ENCODE measurements at regions not wholly inside any gene's neighbourhood (a gene's known extent, or its start where the extent isn't known, plus 50 kb on each side); places are given as distances from the start of the nearest gene placed in this dataset.
A peak's percentile ranks its signal among the peaks of the same experiment; 100 is the strongest.

GRCh38 chr10:118856106-118856505 lies 101.3 kb upstream of the CACUL1 start:
- no peaks in the 10 kb centered on the region for H3K27me3 ChIP-seq
- TF ChIP-seq POLR2AphosphoS5 (IDR thresholded peaks at IDR 0.05) (no peak), EP300 (IDR thresholded peaks at IDR 0.05) (no peak), POLR2A (IDR thresholded peaks at IDR 0.05) (no peak)
- TF ChIP-seq, protein P1, sequence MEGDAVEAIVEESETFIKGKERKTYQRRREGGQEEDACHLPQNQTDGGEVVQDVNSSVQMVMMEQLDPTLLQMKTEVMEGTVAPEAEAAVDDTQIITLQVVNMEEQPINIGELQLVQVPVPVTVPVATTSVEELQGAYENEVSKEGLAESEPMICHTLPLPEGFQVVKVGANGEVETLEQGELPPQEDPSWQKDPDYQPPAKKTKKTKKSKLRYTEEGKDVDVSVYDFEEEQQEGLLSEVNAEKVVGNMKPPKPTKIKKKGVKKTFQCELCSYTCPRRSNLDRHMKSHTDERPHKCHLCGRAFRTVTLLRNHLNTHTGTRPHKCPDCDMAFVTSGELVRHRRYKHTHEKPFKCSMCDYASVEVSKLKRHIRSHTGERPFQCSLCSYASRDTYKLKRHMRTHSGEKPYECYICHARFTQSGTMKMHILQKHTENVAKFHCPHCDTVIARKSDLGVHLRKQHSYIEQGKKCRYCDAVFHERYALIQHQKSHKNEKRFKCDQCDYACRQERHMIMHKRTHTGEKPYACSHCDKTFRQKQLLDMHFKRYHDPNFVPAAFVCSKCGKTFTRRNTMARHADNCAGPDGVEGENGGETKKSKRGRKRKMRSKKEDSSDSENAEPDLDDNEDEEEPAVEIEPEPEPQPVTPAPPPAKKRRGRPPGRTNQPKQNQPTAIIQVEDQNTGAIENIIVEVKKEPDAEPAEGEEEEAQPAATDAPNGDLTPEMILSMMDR (IDR thresholded peaks at IDR 0.05): no peak
- WGBS, 5 donors: 81 to 90% (median 88%) methylated on average over 3 of the region's 3 CpGs

DNA sequence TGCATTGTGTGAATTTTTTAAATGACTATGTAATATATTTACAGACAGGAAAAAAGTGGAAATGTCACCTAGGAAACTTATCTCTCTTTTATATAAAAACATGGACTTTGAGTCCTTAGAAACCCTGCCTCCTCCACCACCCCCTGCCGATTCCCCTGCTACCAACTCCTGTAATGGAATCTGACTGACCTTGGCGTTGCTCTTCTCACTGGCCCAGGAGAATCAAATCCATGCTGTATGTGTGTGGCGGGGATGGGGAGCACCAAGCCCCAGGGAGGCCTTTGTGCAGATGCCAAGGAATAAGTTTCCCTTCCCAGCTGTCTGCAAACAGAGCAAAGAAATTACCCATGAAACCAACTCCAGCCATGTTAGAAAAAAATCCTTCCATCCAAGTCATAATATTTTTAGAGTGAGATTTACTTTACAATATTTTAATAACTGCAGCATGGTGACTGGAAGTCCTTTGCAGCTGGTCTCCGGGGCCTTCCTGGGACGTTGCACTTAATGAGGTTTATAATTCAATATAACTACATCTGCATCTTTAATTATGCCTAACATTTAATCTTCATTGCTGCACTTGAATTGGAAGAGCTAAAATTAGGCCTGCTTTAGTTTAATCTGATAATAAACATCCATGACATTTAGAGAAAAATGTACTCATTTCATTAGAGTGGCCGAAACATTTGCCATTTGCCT lies 111.4 kb upstream of the CACUL1 start:
- intact Hi-C loops (cut with DNase I; ENCODE audit: low total_unique reads): no loop called here
- no peaks in the 10 kb centered on the region for H3K9me3 ChIP-seq
- H3K4me1 ChIP-seq: peaks cover 9 to 20% (median 14%) of the 10 kb centered on the region in 4 donors
- no peak overlapping the region for H3K4me3 ChIP-seq
- TF ChIP-seq POLR2AphosphoS5 (IDR thresholded peaks at IDR 0.05) (no peak), EP300 (IDR thresholded peaks at IDR 0.05) (no peak), POLR2A (IDR thresholded peaks at IDR 0.05) (no peak)
- TF ChIP-seq, protein P1 (IDR thresholded peaks at IDR 0.05): no peak
- no peak overlapping the region for H3K27ac ChIP-seq
- 39 to 47% (median 43%) methylated on average over 6 of the region's 6 CpGs for WGBS, 5 donors
- DNase-seq: peak in 1 of 2 donors; percentile 33
- H3K36me3 ChIP-seq: no peaks in the 10 kb centered on the region
- H3K27me3 ChIP-seq: no peaks in the 10 kb centered on the region

More at GRCh38 chr10:118856106-118856505, 101.3 kb upstream of the CACUL1 start:
- Histone ChIP-seq H3K36me3 (no peaks in the 10 kb centered on the region), H3K4me1 (no peaks in the 10 kb centered on the region), H3K27ac (no peak overlapping the region), H3K9me3 (no peaks in the 10 kb centered on the region), H3K4me3 (no peak overlapping the region)
- no peak for DNase-seq
- intact Hi-C loops (cut with DNase I; ENCODE audit: low total_unique reads): no loop called here

DNA sequence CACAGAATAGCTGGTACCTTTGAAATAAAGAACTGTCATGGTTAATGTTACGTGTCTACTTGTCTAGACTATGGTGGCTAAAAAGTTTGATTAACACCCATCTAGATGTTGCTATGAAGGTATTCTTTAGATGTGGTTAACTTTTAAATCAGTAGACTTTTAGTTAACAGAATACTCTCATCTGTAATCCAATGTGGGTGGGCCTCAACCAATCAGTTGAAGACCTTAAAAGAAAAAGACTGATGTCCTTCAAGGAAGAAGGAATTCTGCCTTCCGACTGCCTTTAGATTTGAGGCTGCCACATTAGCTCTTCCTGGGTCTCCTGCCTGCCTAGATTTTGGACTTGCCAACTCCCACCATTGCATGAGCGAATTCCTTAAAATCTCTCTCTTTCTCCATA lies 113.0 kb upstream of the CACUL1 start:
- WGBS, 5 donors: 88 to 97% (median 92%) methylated on average over 3 of the region's 3 CpGs
- H3K4me3 ChIP-seq: no peak overlapping the region
- no peak for DNase-seq

GRCh38 chr10:118868589-118868988 lies 113.8 kb upstream of the CACUL1 start:
- TF ChIP-seq, protein P1 (IDR thresholded peaks at IDR 0.05): no peak
- TF ChIP-seq POLR2A (IDR thresholded peaks at IDR 0.05) (no peak), POLR2AphosphoS5 (IDR thresholded peaks at IDR 0.05) (no peak), EP300 (IDR thresholded peaks at IDR 0.05) (no peak)
- Histone ChIP-seq H3K9me3 (no peaks in the 10 kb centered on the region), H3K27ac (no peak overlapping the region), H3K27me3 (no peaks in the 10 kb centered on the region), H3K4me1 (peaks cover 12 to 29% (median 17%) of the 10 kb centered on the region in 4 donors), H3K36me3 (no peaks in the 10 kb centered on the region), H3K4me3 (no peak overlapping the region)
- intact Hi-C loops (cut with DNase I; ENCODE audit: low total_unique reads): no loop called here
- 60 to 89% (median 78%) methylated on average over 5 of the region's 5 CpGs for WGBS, 5 donors
- DNase-seq: no peak

More for the DNA sequence above, 113.0 kb upstream of the CACUL1 start:
- no peaks in the 10 kb centered on the region for H3K36me3 ChIP-seq
- TF ChIP-seq EP300 (IDR thresholded peaks at IDR 0.05) (no peak), POLR2AphosphoS5 (IDR thresholded peaks at IDR 0.05) (no peak), POLR2A (IDR thresholded peaks at IDR 0.05) (no peak)
- TF ChIP-seq, protein P1 (IDR thresholded peaks at IDR 0.05): no peak
- no peak overlapping the region for H3K27ac ChIP-seq
- intact Hi-C loops (cut with DNase I; ENCODE audit: low total_unique reads): no loop called here
- peaks cover 12 to 22% (median 16%) of the 10 kb centered on the region in 4 donors for H3K4me1 ChIP-seq
- no peaks in the 10 kb centered on the region for H3K27me3 ChIP-seq
- H3K9me3 ChIP-seq: no peaks in the 10 kb centered on the region

All from stomach (tissue), 8 donors.